GM18907 (cell line): ENCODE measurements at regions not wholly inside any gene's neighbourhood (a gene's known extent, or its start where the extent isn't known, plus 50 kb on each side); places are given as distances from the start of the nearest gene placed in this dataset.

Experiments
- ATAC-seq: cut with Tn5 transposase; IDR thresholded peaks from one replicate; pipeline ENCODE4 v1.9.1; 2021; ENCODE audit warnings: mild to moderate bottlenecking, moderate library complexity; ENCODE audit not compliant: unreplicated experiment

- no peak for ATAC-seq
These were observed 387.0 kb upstream of the KHDRBS2 start for GRCh38 chr6:62672989-62673388.

GRCh38 chr6:62670490-62671223 is 384.6 kb upstream of the KHDRBS2 start:
- no peak for ATAC-seq

GRCh38 chr6:62669831-62670230 is 383.8 kb upstream of the KHDRBS2 start:
- no peak for ATAC-seq

- no peak for ATAC-seq
These were observed 366.8 kb upstream of the KHDRBS2 start for GRCh38 chr6:62652692-62653328.

GRCh38 chr6:62645274-62645673 is 359.2 kb upstream of the KHDRBS2 start:
- no peak for ATAC-seq

- no peak for ATAC-seq
These were observed 354.7 kb upstream of the KHDRBS2 start for GRCh38 chr6:62640749-62641148.

GRCh38 chr6:62626661-62627060 is 340.6 kb upstream of the KHDRBS2 start:
- no peak for ATAC-seq

GRCh38 chr6:62623846-62624532 is 338.0 kb upstream of the KHDRBS2 start:
- ATAC-seq: no peak

GRCh38 chr6:62615366-62616015 is 329.5 kb upstream of the KHDRBS2 start:
- no peak for ATAC-seq

- no peak for ATAC-seq
These were observed 328.4 kb upstream of the KHDRBS2 start for GRCh38 chr6:62614442-62614841.

GRCh38 chr6:62613928-62614327 is 327.9 kb upstream of the KHDRBS2 start:
- no peak for ATAC-seq

GRCh38 chr6:62612471-62612870 is 326.4 kb upstream of the KHDRBS2 start:
- ATAC-seq: no peak

GRCh38 chr6:62570372-62570771 is 284.3 kb upstream of the KHDRBS2 start:
- ATAC-seq: no peak

GRCh38 chr6:62541502-62541901 is 255.5 kb upstream of the KHDRBS2 start:
- ATAC-seq: no peak

- ATAC-seq: no peak
These were observed 245.0 kb upstream of the KHDRBS2 start for GRCh38 chr6:62530985-62531384.

GRCh38 chr6:62528894-62529526 is 243.0 kb upstream of the KHDRBS2 start:
- no peak for ATAC-seq

- ATAC-seq: no peak
These were observed 237.6 kb upstream of the KHDRBS2 start for GRCh38 chr6:62523630-62524029.

- no peak for ATAC-seq
These were observed 233.5 kb upstream of the KHDRBS2 start for GRCh38 chr6:62519574-62519973.

- no peak for ATAC-seq
These were observed 230.5 kb upstream of the KHDRBS2 start for GRCh38 chr6:62516291-62517141.

GRCh38 chr6:62492192-62492822 is 206.3 kb upstream of the KHDRBS2 start:
- no peak for ATAC-seq
